SK-N-SH treated with all-trans-retinoic acid at 6 μM for 48 hours (cell line): ENCODE measurements at regions not wholly inside any gene's neighbourhood (a gene's known extent, or its start where the extent isn't known, plus 50 kb on each side); places are given as distances from the start of the nearest gene placed in this dataset.

ENCODE experiments used
- ARNTL ChIP-seq: fragments of 450-650 bp; formaldehyde crosslinking; IDR thresholded peaks from 2 replicates; pipeline ENCODE4 v1.5.0; 2020; ENCODE audit warnings: low read depth, mild to moderate bottlenecking, moderate library complexity, borderline replicate concordance
- CREB5 ChIP-seq: fragments of 250-450 bp; sonication (Bioruptor Pico); IDR thresholded peaks from 2 replicates; pipeline ENCODE4 v1.5.1; 2020; ENCODE audit warnings: low read depth, mild to moderate bottlenecking, moderate library complexity
- OSR1 ChIP-seq: fragments of 250-450 bp; sonication (Bioruptor Pico); IDR thresholded peaks from 2 replicates; pipeline ENCODE4 v1.8.0; 2022; ENCODE audit warnings: moderate library complexity, mild to moderate bottlenecking, inconsistent platforms
- PATZ1 ChIP-seq: fragments of 250-450 bp; sonication (Bioruptor Pico); IDR thresholded peaks from 2 replicates; pipeline ENCODE4 v1.8.0; 2020; ENCODE audit warnings: mild to moderate bottlenecking, moderate library complexity, borderline replicate concordance
- PPARA ChIP-seq: fragments of 250-450 bp; sonication (Bioruptor Pico); IDR thresholded peaks from 2 replicates; pipeline ENCODE4 v1.5.0; 2020; ENCODE audit warnings: mild to moderate bottlenecking, borderline replicate concordance
- RARB ChIP-seq: fragments of 250-450 bp; sonication (Bioruptor Pico); IDR thresholded peaks from 2 replicates; pipeline ENCODE4 v1.8.0; 2021; ENCODE audit warnings: mild to moderate bottlenecking, moderate library complexity

GRCh38 chr2:43067254-43068040 is 159.0 kb downstream of the ZFP36L2 start:
- TF ChIP-seq ARNTL (CRISPR knock-in tag) (no peak), PATZ1 (CRISPR knock-in tag) (no peak), OSR1 (CRISPR knock-in tag) (no peak), CREB5 (CRISPR knock-in tag) (no peak), RARB (CRISPR knock-in tag) (no peak), PPARA (no peak)
